Hematopoietic multipotent progenitor cell treated with erythropoietin and hydrocortisone succinate and interleukin-3 and kit ligand, for 17 days (in vitro differentiated cells): ENCODE measurements at regions not wholly inside any gene's neighbourhood (a gene's known extent, or its start where the extent isn't known, plus 50 kb on each side); places are given as distances from the start of the nearest gene placed in this dataset.
"Not testable (repeated sequence)": the region's sequence is repeated elsewhere in the genome, so short reads cannot be mapped to it uniquely, and the experiment has no call there.

Experiments used
- DNase-seq: peaks from one replicate; pipeline ENCODE4 v3.0.0-alpha.2; 2015; ENCODE audit warnings: low spot score

- no peak for DNase-seq
Observed at GRCh38 chr3:145177828-145178227, 983.2 kb downstream of the PLOD2 start.

GRCh38 chr3:145182196-145182911 is 978.6 kb downstream of the PLOD2 start:
- DNase-seq: no peak

- no peak for DNase-seq
Observed at GRCh38 chr3:145183261-145183660, 977.7 kb downstream of the PLOD2 start.

- no peak for DNase-seq
Observed at GRCh38 chr3:145188079-145188770, 972.8 kb downstream of the PLOD2 start.

GRCh38 chr3:145190138-145190537 is 970.8 kb downstream of the PLOD2 start:
- no peak for DNase-seq

- DNase-seq: no peak
Observed at GRCh38 chr3:145190761-145191160, 970.2 kb downstream of the PLOD2 start.

- no peak for DNase-seq
Observed at GRCh38 chr3:145191543-145191942, 969.4 kb downstream of the PLOD2 start.

GRCh38 chr3:145197051-145197820 is 963.7 kb downstream of the PLOD2 start:
- no peak for DNase-seq

GRCh38 chr3:145197821-145198220 is 963.2 kb downstream of the PLOD2 start:
- no peak for DNase-seq

GRCh38 chr3:145209561-145209960 is 951.4 kb downstream of the PLOD2 start:
- no peak for DNase-seq

GRCh38 chr3:145219355-145220235 is 941.4 kb downstream of the PLOD2 start:
- no peak for DNase-seq

- DNase-seq: no peak
Observed at GRCh38 chr3:145224886-145225285, 936.1 kb downstream of the PLOD2 start.

GRCh38 chr3:145243875-145244274 is 917.1 kb downstream of the PLOD2 start:
- no peak for DNase-seq

- DNase-seq: no peak
Observed at GRCh38 chr3:145244327-145244726, 916.7 kb downstream of the PLOD2 start.

- no peak for DNase-seq
Observed at GRCh38 chr3:145246291-145246690, 914.7 kb downstream of the PLOD2 start.

GRCh38 chr3:145248928-145249327 is 912.1 kb downstream of the PLOD2 start:
- no peak for DNase-seq

GRCh38 chr3:145251311-145251710 is 909.7 kb downstream of the PLOD2 start:
- no peak for DNase-seq

- not testable (repeated sequence) for DNase-seq
Observed at GRCh38 chr3:145257967-145258366, 903.0 kb downstream of the PLOD2 start.

GRCh38 chr3:145259166-145259880 is 901.7 kb downstream of the PLOD2 start:
- DNase-seq: no peak

- DNase-seq: not testable (repeated sequence)
Observed at GRCh38 chr3:145263458-145263857, 897.5 kb downstream of the PLOD2 start.

- no peak for DNase-seq
Observed at GRCh38 chr3:145266368-145266767, 894.6 kb downstream of the PLOD2 start.
